WTC11 (cell line): ENCODE measurements at regions not wholly inside any gene's neighbourhood (a gene's known extent, or its start where the extent isn't known, plus 50 kb on each side); places are given as distances from the start of the nearest gene placed in this dataset.

ENCODE experiments used
- ATAC-seq: fragments of 200-7000 bp; cut with Tn5 transposase; 2 replicates; pipeline ENCODE4 v1.10.0; 2021; ENCODE audit warnings: mild to moderate bottlenecking, moderate library complexity
- CTCF ChIA-PET: fragments of 300-600 bp; sonication (Branson Sonifier 250); formaldehyde crosslinking; loops from one replicate; lab custom pipeline; 2021; ENCODE audit warnings: antibody characterized with exemption; lab: Charles Lee
- POLR2A ChIA-PET: fragments of 350-600 bp; sonication (Branson Sonifier 250); formaldehyde crosslinking; loops from one replicate; lab custom pipeline; 2021; ENCODE audit warnings: antibody characterized with exemption; lab: Charles Lee
- DNase-seq: peaks from one replicate; pipeline ENCODE4 v3.0.0; 2021; ENCODE audit warnings: low spot score
- H3K27ac Mint-ChIP-seq: 2 replicates; pipeline ENCODE4 v1.8.0; 2021; ENCODE audit warnings: mixed read lengths
- H3K27me3 Mint-ChIP-seq: 2 replicates; pipeline ENCODE4 v1.8.0; 2021; ENCODE audit warnings: low read depth, mild to moderate bottlenecking, moderate library complexity, mixed read lengths
- H3K36me3 Mint-ChIP-seq: 2 replicates; pipeline ENCODE4 v1.8.0; 2021; ENCODE audit warnings: mixed read lengths
- H3K4me1 Mint-ChIP-seq: 2 replicates; pipeline ENCODE4 v1.8.0; 2022; ENCODE audit warnings: mixed read lengths
- H3K4me3 Mint-ChIP-seq: 2 replicates; pipeline ENCODE4 v1.8.0; 2021; ENCODE audit warnings: mild to moderate bottlenecking, moderate library complexity, mixed read lengths
- H3K9me3 Mint-ChIP-seq: 2 replicates; pipeline ENCODE4 v1.8.0; 2021; ENCODE audit warnings: mixed read lengths
- CBFB ChIP-seq: sonication (generic); formaldehyde crosslinking; IDR thresholded peaks from 2 replicates; pipeline ENCODE4 v1.8.1; 2022; ENCODE audit warnings: mild to moderate bottlenecking, low read depth, missing genetic modification reagents
- CREM ChIP-seq: sonication (generic); formaldehyde crosslinking; IDR thresholded peaks from 2 replicates; pipeline ENCODE4 v1.8.1; 2022; ENCODE audit warnings: mild to moderate bottlenecking, missing genetic modification reagents, moderate library complexity
- EMX1 ChIP-seq: fragments of 250-450 bp; sonication (Bioruptor Pico); IDR thresholded peaks from 2 replicates; pipeline ENCODE4 v1.8.0; 2021; ENCODE audit warnings: mild to moderate bottlenecking
- ETV6 ChIP-seq: sonication (generic); formaldehyde crosslinking; IDR thresholded peaks from 2 replicates; pipeline ENCODE4 v1.8.1; 2022; ENCODE audit warnings: mild to moderate bottlenecking, missing genetic modification reagents
- IRF2 ChIP-seq: sonication (generic); formaldehyde crosslinking; IDR thresholded peaks from 2 replicates; pipeline ENCODE4 v1.8.0; 2022; ENCODE audit warnings: low read depth, missing genetic modification reagents, borderline replicate concordance
- KAT7 ChIP-seq: sonication (generic); formaldehyde crosslinking; IDR thresholded peaks from 2 replicates; pipeline ENCODE4 v1.8.1; 2023; ENCODE audit warnings: missing genetic modification reagents, mild to moderate bottlenecking, borderline replicate concordance
- NR2C2 ChIP-seq: sonication (generic); formaldehyde crosslinking; IDR thresholded peaks from 2 replicates; pipeline ENCODE4 v1.8.0; 2022; ENCODE audit warnings: mild to moderate bottlenecking, missing genetic modification reagents
- SP1 ChIP-seq: sonication (generic); formaldehyde crosslinking; conservative IDR thresholded peaks from 2 replicates; pipeline ENCODE4 v1.8.1; 2022; ENCODE audit warnings: missing genetic modification reagents
- ZBTB21 ChIP-seq: sonication (generic); formaldehyde crosslinking; IDR thresholded peaks from 2 replicates; pipeline ENCODE4 v1.8.1; 2023; ENCODE audit warnings: mild to moderate bottlenecking, missing genetic modification reagents, borderline replicate concordance
- ZNF138 ChIP-seq: sonication (generic); formaldehyde crosslinking; conservative IDR thresholded peaks from 2 replicates; pipeline ENCODE4 v1.8.1; 2022; ENCODE audit warnings: mild to moderate bottlenecking, moderate library complexity, missing genetic modification reagents
- ZNF317 ChIP-seq: sonication (generic); formaldehyde crosslinking; IDR thresholded peaks from 2 replicates; pipeline ENCODE4 v1.8.1; 2023; ENCODE audit warnings: low read depth, mild to moderate bottlenecking, moderate library complexity, missing genetic modification reagents, borderline replicate concordance
- TF ChIP-seq, protein P1 (sequence below): sonication (generic); formaldehyde crosslinking; conservative IDR thresholded peaks from 2 replicates; pipeline ENCODE4 v1.8.1; 2023; ENCODE audit warnings: mild to moderate bottlenecking, low read depth, missing genetic modification reagents, moderate library complexity
- TF ChIP-seq, protein P2 (sequence below): sonication (generic); formaldehyde crosslinking; IDR thresholded peaks from 2 replicates; pipeline ENCODE4 v1.8.1; 2022; ENCODE audit warnings: mild to moderate bottlenecking, moderate library complexity, missing genetic modification reagents
- TF ChIP-seq, protein P3 (sequence below): fragments of 200-600 bp; IDR thresholded peaks from 2 replicates; pipeline ENCODE4 v1.8.0; 2022; ENCODE audit warnings: antibody characterized with exemption
- TF ChIP-seq, protein P4 (sequence below): sonication (generic); formaldehyde crosslinking; IDR thresholded peaks from 2 replicates; pipeline ENCODE4 v1.8.1; 2022; ENCODE audit warnings: low read depth, mild to moderate bottlenecking, moderate library complexity, missing genetic modification reagents, borderline replicate concordance
- TF ChIP-seq, protein P5 (sequence below): sonication (generic); formaldehyde crosslinking; IDR thresholded peaks from 2 replicates; pipeline ENCODE4 v1.8.0; 2023; ENCODE audit warnings: missing genetic modification reagents
- TF ChIP-seq, protein P6 (sequence below): sonication (generic); formaldehyde crosslinking; IDR thresholded peaks from 2 replicates; pipeline ENCODE4 v1.8.1; 2023; ENCODE audit warnings: mild to moderate bottlenecking, missing genetic modification reagents

DNA sequence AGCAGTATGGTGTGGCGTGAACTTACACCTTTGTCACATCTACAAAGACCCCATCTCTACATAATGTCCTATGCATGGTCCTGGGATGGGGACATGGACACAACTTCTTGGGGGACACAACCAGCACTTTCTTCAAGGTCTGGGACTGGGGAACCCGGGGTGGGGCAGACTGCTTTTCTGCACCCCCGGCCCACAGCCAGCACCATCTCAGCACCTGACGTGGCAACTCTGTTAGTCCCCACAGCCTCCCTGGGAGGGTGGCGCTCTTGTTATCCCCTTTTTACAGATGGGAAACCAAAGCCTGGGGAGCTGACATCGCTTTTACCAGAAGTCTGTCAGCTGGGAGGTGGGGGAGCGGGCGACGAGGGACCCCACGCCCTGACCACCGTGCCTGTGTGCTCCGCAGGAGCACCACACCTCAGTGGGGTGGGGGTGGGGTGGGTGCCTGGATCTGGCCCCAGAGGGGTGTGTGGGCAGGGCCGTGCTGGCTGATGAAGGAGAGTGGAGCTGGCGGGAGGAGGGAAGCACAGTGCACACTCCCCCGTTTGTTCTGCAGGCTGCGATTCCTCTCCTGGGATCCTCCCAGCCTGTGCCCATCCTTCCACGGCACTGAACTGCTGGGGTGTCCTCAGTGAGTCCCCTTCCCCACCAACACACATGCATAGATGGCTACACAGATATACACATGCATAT, 115.4 kb upstream of the GSE1 start (continued):
- TF ChIP-seq, protein P1, sequence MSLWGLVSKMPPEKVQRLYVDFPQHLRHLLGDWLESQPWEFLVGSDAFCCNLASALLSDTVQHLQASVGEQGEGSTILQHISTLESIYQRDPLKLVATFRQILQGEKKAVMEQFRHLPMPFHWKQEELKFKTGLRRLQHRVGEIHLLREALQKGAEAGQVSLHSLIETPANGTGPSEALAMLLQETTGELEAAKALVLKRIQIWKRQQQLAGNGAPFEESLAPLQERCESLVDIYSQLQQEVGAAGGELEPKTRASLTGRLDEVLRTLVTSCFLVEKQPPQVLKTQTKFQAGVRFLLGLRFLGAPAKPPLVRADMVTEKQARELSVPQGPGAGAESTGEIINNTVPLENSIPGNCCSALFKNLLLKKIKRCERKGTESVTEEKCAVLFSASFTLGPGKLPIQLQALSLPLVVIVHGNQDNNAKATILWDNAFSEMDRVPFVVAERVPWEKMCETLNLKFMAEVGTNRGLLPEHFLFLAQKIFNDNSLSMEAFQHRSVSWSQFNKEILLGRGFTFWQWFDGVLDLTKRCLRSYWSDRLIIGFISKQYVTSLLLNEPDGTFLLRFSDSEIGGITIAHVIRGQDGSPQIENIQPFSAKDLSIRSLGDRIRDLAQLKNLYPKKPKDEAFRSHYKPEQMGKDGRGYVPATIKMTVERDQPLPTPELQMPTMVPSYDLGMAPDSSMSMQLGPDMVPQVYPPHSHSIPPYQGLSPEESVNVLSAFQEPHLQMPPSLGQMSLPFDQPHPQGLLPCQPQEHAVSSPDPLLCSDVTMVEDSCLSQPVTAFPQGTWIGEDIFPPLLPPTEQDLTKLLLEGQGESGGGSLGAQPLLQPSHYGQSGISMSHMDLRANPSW: no peak
- TF ChIP-seq ZNF138 (CRISPR knock-in tag) (no peak), CBFB (CRISPR knock-in tag) (no peak), NR2C2 (CRISPR knock-in tag) (no peak), ZBTB21 (CRISPR knock-in tag) (no peak)
- TF ChIP-seq, protein P2, sequence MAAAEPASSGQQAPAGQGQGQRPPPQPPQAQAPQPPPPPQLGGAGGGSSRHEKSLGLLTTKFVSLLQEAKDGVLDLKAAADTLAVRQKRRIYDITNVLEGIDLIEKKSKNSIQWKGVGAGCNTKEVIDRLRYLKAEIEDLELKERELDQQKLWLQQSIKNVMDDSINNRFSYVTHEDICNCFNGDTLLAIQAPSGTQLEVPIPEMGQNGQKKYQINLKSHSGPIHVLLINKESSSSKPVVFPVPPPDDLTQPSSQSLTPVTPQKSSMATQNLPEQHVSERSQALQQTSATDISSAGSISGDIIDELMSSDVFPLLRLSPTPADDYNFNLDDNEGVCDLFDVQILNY: no peak
- TF ChIP-seq, protein P3, sequence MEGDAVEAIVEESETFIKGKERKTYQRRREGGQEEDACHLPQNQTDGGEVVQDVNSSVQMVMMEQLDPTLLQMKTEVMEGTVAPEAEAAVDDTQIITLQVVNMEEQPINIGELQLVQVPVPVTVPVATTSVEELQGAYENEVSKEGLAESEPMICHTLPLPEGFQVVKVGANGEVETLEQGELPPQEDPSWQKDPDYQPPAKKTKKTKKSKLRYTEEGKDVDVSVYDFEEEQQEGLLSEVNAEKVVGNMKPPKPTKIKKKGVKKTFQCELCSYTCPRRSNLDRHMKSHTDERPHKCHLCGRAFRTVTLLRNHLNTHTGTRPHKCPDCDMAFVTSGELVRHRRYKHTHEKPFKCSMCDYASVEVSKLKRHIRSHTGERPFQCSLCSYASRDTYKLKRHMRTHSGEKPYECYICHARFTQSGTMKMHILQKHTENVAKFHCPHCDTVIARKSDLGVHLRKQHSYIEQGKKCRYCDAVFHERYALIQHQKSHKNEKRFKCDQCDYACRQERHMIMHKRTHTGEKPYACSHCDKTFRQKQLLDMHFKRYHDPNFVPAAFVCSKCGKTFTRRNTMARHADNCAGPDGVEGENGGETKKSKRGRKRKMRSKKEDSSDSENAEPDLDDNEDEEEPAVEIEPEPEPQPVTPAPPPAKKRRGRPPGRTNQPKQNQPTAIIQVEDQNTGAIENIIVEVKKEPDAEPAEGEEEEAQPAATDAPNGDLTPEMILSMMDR: no peak

DNA sequence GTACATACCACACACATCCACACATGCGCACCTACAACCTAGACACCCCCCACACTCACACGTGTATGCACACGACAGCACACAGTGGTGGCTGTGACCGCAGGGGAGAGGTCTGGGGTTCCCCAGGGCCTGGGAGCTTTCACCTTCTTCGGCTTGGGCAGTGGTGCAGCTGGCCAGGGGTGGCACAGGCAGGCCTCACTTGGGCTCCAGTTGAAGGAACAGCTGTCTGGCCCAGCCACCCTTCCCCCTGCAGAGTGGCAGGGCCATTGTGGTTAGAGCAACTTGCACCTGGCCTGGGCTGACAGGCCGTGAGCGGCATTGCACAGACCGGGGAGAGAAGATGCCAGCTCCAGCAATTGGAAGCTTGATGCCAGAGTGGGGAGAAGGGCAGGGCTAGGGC, 114.5 kb upstream of the GSE1 start:
- ChIA-PET CTCF (interaction anchor here (0.5 to 1.0 kb wide), 4 partner anchors 14 to 445 kb away, joined by 3 read pairs; no protein-coding TSS in a partner anchor), POLR2A (no interaction called here)
- Mint-ChIP-seq H3K27me3 (no peaks in the 10 kb centered on the region), H3K36me3 (no peaks in the 10 kb centered on the region), H3K4me1 (no peaks in the 10 kb centered on the region), H3K9me3 (no peaks in the 10 kb centered on the region), H3K4me3 (no peak overlapping the region), H3K27ac (no peak overlapping the region)
- TF ChIP-seq KAT7 (CRISPR knock-in tag) (no peak), EMX1 (CRISPR knock-in tag) (no peak), CREM (CRISPR knock-in tag) (no peak), ETV6 (CRISPR knock-in tag) (no peak), SP1 (CRISPR knock-in tag) (no peak), ZNF317 (CRISPR knock-in tag) (no peak), IRF2 (CRISPR knock-in tag) (no peak)
- TF ChIP-seq, protein P4, sequence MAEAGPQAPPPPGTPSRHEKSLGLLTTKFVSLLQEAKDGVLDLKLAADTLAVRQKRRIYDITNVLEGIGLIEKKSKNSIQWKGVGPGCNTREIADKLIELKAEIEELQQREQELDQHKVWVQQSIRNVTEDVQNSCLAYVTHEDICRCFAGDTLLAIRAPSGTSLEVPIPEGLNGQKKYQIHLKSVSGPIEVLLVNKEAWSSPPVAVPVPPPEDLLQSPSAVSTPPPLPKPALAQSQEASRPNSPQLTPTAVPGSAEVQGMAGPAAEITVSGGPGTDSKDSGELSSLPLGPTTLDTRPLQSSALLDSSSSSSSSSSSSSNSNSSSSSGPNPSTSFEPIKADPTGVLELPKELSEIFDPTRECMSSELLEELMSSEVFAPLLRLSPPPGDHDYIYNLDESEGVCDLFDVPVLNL (CRISPR knock-in tag): no peak
- TF ChIP-seq, protein P5, sequence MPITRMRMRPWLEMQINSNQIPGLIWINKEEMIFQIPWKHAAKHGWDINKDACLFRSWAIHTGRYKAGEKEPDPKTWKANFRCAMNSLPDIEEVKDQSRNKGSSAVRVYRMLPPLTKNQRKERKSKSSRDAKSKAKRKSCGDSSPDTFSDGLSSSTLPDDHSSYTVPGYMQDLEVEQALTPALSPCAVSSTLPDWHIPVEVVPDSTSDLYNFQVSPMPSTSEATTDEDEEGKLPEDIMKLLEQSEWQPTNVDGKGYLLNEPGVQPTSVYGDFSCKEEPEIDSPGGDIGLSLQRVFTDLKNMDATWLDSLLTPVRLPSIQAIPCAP (CRISPR knock-in tag): no peak
- TF ChIP-seq, protein P6, sequence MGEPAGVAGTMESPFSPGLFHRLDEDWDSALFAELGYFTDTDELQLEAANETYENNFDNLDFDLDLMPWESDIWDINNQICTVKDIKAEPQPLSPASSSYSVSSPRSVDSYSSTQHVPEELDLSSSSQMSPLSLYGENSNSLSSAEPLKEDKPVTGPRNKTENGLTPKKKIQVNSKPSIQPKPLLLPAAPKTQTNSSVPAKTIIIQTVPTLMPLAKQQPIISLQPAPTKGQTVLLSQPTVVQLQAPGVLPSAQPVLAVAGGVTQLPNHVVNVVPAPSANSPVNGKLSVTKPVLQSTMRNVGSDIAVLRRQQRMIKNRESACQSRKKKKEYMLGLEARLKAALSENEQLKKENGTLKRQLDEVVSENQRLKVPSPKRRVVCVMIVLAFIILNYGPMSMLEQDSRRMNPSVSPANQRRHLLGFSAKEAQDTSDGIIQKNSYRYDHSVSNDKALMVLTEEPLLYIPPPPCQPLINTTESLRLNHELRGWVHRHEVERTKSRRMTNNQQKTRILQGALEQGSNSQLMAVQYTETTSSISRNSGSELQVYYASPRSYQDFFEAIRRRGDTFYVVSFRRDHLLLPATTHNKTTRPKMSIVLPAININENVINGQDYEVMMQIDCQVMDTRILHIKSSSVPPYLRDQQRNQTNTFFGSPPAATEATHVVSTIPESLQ: no peak
- DNase-seq: no peak
- ATAC-seq: no peak
